Panc1 (cell line): ENCODE measurements at regions not wholly inside any gene's neighbourhood (a gene's known extent, or its start where the extent isn't known, plus 50 kb on each side); places are given as distances from the start of the nearest gene placed in this dataset.

ENCODE experiments used
- CTCF ChIP-seq: fragments of 450-650 bp; IDR thresholded peaks from 2 replicates; pipeline ENCODE4 v1.5.1; 2017; ENCODE audit warnings: mild to moderate bottlenecking
- POLR2AphosphoS5 ChIP-seq: IDR thresholded peaks from 2 replicates; pipeline ENCODE4 v1.6.1; 2012; ENCODE audit warnings: mild to moderate bottlenecking, low read depth, low read length, moderate library complexity

DNA sequence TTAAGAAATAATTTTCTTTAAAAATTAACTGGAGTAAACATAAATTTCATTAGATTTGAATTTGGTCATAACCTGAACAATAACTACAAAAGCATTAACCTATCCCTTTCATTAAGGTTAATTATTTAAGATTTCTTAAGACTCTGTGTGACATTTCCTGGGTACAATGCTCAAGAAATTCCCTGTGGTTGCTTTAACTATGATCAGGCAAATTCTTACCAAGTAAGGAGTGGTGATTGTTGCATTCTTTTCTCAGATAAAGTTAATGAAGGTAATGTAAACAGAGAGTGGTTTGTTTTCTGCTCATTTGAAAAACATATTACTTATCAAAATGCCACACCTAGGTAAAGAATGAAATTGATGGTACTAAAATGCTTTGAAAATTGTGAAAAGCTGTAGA, 114.8 kb upstream of the MIR17HG start:
- no peak for TF ChIP-seq POLR2AphosphoS5
- TF ChIP-seq CTCF, result no peak
